ENCODE measurements at regions not wholly inside any gene's neighbourhood (a gene's known extent, or its start where the extent isn't known, plus 50 kb on each side); places are given as distances from the start of the nearest gene placed in this dataset.

GRCh38 chr2:898319-898718 is 52.3 kb upstream of the SNTG2 start:
- Histone ChIP-seq H2AFZ (ENCODE audit: low read length) (no peak overlapping the region), H3K4me2 (ENCODE audit: low read depth, low read length) (no peak overlapping the region), H3K9me3 (ENCODE audit: low read length) (no peaks in the 10 kb centered on the region; the same call in 1 of the 2 replicates), H3K27me3 (ENCODE audit: control insufficient read depth in 1 of 2, insufficient read depth in 2 of 2, low read length in 2 of 2) (no peaks in the 10 kb centered on the region; a peak in 1 of 5 replicates), H3K79me2 (ENCODE audit: insufficient read depth, low read length) (no peaks in the 10 kb centered on the region), H3K27ac (ENCODE audit: extremely low read length, insufficient read depth, low read length) (no peak overlapping the region), H3K36me3 (replicated peaks in 1 of 2; ENCODE audit: control insufficient read depth in 1 of 2, insufficient read depth in 2 of 2, low read length in 2 of 2) (no peaks in the 10 kb centered on the region), H4K20me1 (ENCODE audit: insufficient read depth, low read length) (no peaks in the 10 kb centered on the region), H3K9ac (ENCODE audit: insufficient read depth, low read depth, low read length) (no peak overlapping the region), H3K4me1 (ENCODE audit: insufficient read depth, low read length) (no peaks in the 10 kb centered on the region), H3K4me3 (replicated peaks in 1 of 3; ENCODE audit: insufficient read depth in 1 of 3, low read depth in 2 of 3, low read length in 3 of 3) (no peak overlapping the region)
- TF ChIP-seq PLRG1 (conservative IDR thresholded peaks at IDR 0.05) (no peak), CTCF (CRISPR knock-in tag; IDR thresholded peaks at IDR 0.05) (peak; percentile 41), SRSF9 (IDR thresholded peaks at IDR 0.05; ENCODE audit: borderline replicate concordance, insufficient read depth, low read depth, low read length, poor library complexity, severe bottlenecking) (no peak)
- FAIRE-seq (no peak), ATAC-seq (peak; percentile 86), DNase-seq (ENCODE audit: low spot score) (peak; percentile 12)
- intact Hi-C loops (cut with micrococcal nuclease; ENCODE audit: unreplicated experiment) (loop anchor here (2.0 kb wide), 1 partner anchor 44 kb away; no protein-coding TSS in a partner anchor), in situ Hi-C loops (cut with HindIII; ENCODE audit: extremely low pct_ligation_motif_present, low pct_unique_long_range_greater_than_20kb) (no loop called here)
- BruUV-seq (replicated peaks) = no TSS peak
- POLR2A ChIA-PET = no interaction called here
- CTCF ChIA-PET (ENCODE audit: low intra/inter-chr PET ratio, low total read pairs) = no interaction called here
- 3% methylated on average over 2 of the region's 2 CpGs for WGBS (ENCODE audit: low lambda C conversion rate)

GRCh38 chr2:897091-897490 is 53.6 kb upstream of the SNTG2 start:
- TF ChIP-seq CEBPG (CRISPR knock-in tag; IDR thresholded peaks at IDR 0.05) = no peak
- no peak for ATAC-seq
- 0% methylated on average over 2 of the region's 2 CpGs for WGBS (ENCODE audit: low lambda C conversion rate)
- in situ Hi-C loops (cut with HindIII; ENCODE audit: extremely low pct_ligation_motif_present, low pct_unique_long_range_greater_than_20kb) = no loop called here
- no peak overlapping the region for H2AFZ ChIP-seq (ENCODE audit: low read length)
- H3K79me2 ChIP-seq (ENCODE audit: insufficient read depth, low read length) = no peaks in the 10 kb centered on the region
- peaks cover 0 to 3% of the 10 kb centered on the region in 2 experiments; a peak in 1 of 5 replicates for H3K27me3 ChIP-seq (ENCODE audit: control insufficient read depth in 1 of 2, insufficient read depth in 2 of 2, low read length in 2 of 2)
- H3K4me1 ChIP-seq (ENCODE audit: insufficient read depth, low read length) = no peaks in the 10 kb centered on the region
- no peak for FAIRE-seq
- H3K9ac ChIP-seq (ENCODE audit: insufficient read depth, low read depth, low read length) = no peak overlapping the region
- DNase-seq (ENCODE audit: low spot score) = no peak
- H3K4me2 ChIP-seq (ENCODE audit: low read depth, low read length) = no peak overlapping the region
- H3K36me3 ChIP-seq (replicated peaks in 1 of 2; ENCODE audit: control insufficient read depth in 1 of 2, insufficient read depth in 2 of 2, low read length in 2 of 2) = no peaks in the 10 kb centered on the region
- no peaks in the 10 kb centered on the region; the same call in 1 of the 2 replicates for H3K9me3 ChIP-seq (ENCODE audit: low read length)
- no TSS peak for BruUV-seq (replicated peaks)
- ChIA-PET POLR2A (no interaction called here), CTCF (ENCODE audit: low intra/inter-chr PET ratio, low total read pairs) (no interaction called here)
- H3K27ac ChIP-seq (ENCODE audit: extremely low read length, insufficient read depth, low read length) = no peak overlapping the region
- H4K20me1 ChIP-seq (ENCODE audit: insufficient read depth, low read length) = no peaks in the 10 kb centered on the region
- intact Hi-C loops (cut with micrococcal nuclease; ENCODE audit: unreplicated experiment) = no loop called here
- no peak overlapping the region for H3K4me3 ChIP-seq (replicated peaks in 1 of 3; ENCODE audit: insufficient read depth in 1 of 3, low read depth in 2 of 3, low read length in 3 of 3)
